ENCODE measurements at regions not wholly inside any gene's neighbourhood (a gene's known extent, or its start where the extent isn't known, plus 50 kb on each side); places are given as distances from the start of the nearest gene placed in this dataset.

DNA sequence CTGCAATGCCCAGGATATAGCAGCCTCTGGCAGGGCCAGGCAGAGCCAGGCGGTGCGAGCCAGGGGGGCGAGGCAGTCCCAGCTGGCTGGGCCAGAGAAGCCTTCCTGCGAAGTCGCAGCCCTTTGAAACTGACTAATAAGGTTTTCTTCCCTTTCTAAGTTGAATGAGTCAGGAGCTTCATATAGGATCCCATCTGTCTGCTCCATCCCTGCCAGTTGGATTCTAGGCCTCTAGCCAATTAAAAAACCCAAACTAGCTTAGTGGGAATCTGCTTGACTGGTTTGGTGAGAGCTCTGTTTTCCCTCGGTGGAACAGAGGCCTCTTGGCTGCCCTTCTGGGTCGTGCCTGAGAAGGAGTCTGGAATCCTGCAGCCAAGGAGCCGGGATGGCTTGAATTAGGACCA is 70.1 kb upstream of the RAPGEF1 start:
- DNase-seq (ENCODE audit: low spot score), result no peak
- TF ChIP-seq, protein P1, sequence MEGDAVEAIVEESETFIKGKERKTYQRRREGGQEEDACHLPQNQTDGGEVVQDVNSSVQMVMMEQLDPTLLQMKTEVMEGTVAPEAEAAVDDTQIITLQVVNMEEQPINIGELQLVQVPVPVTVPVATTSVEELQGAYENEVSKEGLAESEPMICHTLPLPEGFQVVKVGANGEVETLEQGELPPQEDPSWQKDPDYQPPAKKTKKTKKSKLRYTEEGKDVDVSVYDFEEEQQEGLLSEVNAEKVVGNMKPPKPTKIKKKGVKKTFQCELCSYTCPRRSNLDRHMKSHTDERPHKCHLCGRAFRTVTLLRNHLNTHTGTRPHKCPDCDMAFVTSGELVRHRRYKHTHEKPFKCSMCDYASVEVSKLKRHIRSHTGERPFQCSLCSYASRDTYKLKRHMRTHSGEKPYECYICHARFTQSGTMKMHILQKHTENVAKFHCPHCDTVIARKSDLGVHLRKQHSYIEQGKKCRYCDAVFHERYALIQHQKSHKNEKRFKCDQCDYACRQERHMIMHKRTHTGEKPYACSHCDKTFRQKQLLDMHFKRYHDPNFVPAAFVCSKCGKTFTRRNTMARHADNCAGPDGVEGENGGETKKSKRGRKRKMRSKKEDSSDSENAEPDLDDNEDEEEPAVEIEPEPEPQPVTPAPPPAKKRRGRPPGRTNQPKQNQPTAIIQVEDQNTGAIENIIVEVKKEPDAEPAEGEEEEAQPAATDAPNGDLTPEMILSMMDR (IDR thresholded peaks at IDR 0.05; ENCODE audit: extremely low read depth, missing control alignments), result no peak

DNA sequence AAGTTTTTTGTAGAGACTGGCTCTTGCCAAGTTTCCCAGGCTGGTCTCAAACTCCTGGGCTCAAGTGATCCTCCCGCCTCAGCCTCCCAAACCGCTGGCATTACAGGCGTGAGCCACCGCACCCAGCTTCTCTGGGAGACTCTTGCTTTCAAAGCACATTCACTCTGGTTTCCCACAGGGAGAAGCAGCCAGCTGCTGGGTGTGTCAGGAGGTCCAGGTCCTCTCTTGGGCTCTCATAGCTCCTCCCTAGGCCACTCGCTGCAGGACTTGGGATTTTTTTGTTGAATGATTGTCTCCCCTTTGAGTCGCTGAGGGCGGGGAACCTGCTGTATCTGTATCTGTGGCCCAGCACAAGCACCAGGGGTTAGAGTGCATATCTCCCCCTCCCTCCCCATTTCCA is 68.4 kb upstream of the RAPGEF1 start:
- DNase-seq (ENCODE audit: low spot score), result no peak
- TF ChIP-seq, protein P1 (IDR thresholded peaks at IDR 0.05; ENCODE audit: extremely low read depth, missing control alignments), result no peak

DNA sequence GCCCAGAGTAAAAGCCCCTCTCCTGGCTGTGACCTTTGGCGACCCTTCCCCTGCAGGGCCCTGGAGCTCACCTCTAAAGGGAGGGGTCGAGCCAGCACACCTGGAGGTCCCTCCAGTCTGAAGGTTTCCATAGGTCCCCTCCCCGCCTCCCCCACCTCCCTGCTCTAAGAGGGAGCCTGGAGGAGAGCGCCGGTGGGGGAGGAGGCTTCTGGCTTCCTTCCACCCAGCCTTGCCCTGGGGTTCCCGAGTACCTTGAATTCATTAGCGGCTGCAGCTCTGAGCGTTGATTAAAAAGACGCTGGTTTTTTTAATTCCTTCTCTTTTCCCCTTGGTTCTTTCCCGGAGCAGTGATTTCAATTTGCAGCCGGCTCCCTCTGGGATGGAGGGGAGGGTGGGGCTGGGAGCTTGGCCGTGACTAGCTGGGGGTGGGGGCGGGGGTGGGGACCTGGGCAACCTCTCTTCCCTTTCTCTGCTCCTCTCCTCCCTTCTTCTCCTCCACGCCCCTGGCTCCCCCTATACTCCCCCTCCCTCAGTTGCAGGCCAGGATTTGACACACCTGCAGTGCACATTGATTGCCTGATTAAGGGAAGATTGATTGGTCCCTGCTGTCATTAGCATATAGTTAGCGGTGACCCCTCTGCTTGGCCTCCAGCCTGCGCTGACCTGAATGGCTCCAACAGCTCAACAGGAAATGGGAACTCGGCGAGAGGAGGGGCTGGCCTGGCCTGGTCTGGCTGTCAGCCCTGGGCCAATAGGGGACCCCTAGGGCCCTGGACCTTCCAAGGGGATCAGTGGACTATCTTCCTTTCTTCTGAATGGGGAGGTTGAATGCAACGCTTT is 67.5 kb upstream of the RAPGEF1 start:
- DNase-seq (ENCODE audit: low spot score), result no peak
- TF ChIP-seq, protein P1 (IDR thresholded peaks at IDR 0.05; ENCODE audit: extremely low read depth, missing control alignments), result no peak

DNA sequence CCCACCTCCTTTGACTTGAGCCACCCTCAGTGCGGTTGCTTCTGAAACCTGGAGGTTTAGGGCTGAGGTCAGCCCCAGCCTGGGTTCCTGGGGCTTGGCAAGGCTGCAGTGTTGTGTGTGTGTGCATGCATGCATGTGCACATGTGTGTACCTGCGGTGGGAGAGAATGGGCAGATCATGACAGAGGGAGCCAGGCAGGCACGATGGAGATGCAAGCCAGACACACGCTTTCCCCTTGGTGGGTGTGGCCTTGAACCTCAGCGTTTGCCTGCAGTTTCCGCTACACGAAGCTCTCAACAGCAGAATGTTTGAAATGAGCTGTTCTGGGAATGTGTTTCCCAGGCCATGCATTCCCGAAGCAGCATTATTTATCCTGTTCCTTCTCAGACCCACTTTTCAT is 65.9 kb upstream of the RAPGEF1 start:
- TF ChIP-seq, protein P1 (IDR thresholded peaks at IDR 0.05; ENCODE audit: extremely low read depth, missing control alignments), result no peak
- no peak for DNase-seq (ENCODE audit: low spot score)

DNA sequence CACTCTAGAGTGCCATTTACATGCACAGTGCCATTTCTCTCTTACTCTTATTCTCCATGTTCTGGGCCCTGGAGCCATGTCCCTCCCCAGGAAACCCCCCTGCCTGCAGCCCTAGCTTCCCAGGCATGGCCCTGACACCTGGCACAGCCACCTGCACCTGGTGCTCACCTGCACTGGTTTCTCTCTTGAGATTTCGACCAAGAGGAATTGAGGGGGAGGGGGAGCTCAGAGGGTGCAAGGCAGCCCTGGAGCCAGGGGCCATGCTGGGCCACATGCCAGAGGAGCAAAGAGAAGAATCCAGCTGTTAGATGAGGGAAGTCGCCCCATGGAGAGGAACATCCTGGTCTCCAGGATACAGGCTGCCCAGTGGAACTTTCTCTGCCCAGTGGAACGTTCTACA is 65.0 kb upstream of the RAPGEF1 start:
- TF ChIP-seq, protein P1 (IDR thresholded peaks at IDR 0.05; ENCODE audit: extremely low read depth, missing control alignments), result no peak
- no peak for DNase-seq (ENCODE audit: low spot score)

DNA sequence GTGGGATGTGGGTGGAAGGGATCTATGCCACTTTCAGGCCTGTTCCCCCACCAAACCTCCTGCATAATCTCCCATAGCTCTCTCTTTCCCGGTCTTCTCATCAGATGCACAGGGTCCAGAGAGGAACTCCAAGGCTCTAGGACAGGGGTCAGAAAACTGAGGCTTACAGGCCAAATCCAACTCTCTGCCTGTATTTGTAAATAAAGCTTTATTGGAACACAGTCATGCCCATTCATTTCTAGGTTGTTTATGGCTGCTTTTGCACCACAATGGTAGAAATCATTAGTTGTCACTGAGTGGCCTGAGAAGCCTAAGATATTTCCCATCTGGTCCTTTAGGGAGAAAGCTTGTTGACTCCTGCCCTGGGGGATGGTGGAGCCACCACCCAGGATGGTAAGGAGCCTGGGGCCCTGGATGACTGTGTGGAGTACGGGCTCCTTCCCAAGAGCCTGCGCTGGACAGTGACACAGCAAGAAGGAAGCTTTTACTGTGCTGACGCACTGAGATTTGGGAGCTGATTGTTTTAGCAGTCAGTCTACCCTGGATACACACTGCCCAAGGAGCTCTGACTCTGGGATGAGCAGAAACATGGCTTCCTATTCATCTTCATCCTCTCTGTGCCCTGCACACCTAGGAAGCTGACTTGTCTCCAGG is 64.0 kb upstream of the RAPGEF1 start:
- TF ChIP-seq, protein P1 (IDR thresholded peaks at IDR 0.05; ENCODE audit: extremely low read depth, missing control alignments), result no peak

DNA sequence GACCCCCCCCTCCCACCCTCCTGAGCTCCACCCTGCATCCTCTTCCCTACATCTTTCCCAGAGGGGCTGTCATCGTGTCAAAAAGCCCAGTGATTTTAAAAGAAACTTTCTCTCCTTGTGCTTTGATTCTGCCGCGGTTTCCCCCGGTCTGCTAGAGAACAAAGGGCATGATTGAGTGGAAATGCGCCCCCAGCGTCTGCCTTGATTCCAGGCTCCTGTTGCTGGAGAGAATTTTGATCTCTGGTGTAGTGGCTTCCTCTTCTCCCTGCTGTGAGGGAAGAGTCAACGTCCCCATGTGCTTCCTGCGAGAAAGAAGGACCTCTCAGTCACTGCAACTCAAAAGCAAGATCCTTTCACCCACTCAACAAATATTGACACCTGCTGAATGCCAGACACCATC is 61.9 kb upstream of the RAPGEF1 start:
- TF ChIP-seq, protein P1 (IDR thresholded peaks at IDR 0.05; ENCODE audit: extremely low read depth, missing control alignments), result no peak
- no peak for DNase-seq (ENCODE audit: low spot score)

More for the DNA sequence above, 64.0 kb upstream of the RAPGEF1 start:
- DNase-seq (ENCODE audit: low spot score), result no peak
